BJ (cell line): ENCODE measurements at regions not wholly inside any gene's neighbourhood (a gene's known extent, or its start where the extent isn't known, plus 50 kb on each side); places are given as distances from the start of the nearest gene placed in this dataset.

ENCODE experiments used
- CTCF ChIA-PET: fragments of 350-600 bp; formaldehyde crosslinking; extraction: SDS; loops from one replicate; lab custom pipeline; 2021; ENCODE audit warnings: antibody characterized with exemption, inconsistent platforms; lab: Yijun Ruan, JAX
- POLR2A ChIA-PET: fragments of 300-600 bp; sonication (Branson Sonifier 250); formaldehyde crosslinking; extraction: SDS; loops from one replicate; lab custom pipeline; 2021; ENCODE audit warnings: antibody characterized with exemption; lab: Charles Lee
- DNase-seq: peaks from one replicate; pipeline ENCODE4 v3.0.0-alpha.2; 2011; ENCODE audit warnings: low read depth
- H3K27me3 ChIP-seq: 2 replicates; pipeline ENCODE4 v1.6.0; 2011; ENCODE audit warnings: low read length; ENCODE audit not compliant: control insufficient read depth, insufficient read depth
- H3K36me3 ChIP-seq: 2 replicates; pipeline ENCODE4 v1.5.1; 2011; ENCODE audit warnings: low read length; ENCODE audit not compliant: control insufficient read depth, insufficient read depth
- H3K4me3 ChIP-seq: 2 replicates; pipeline ENCODE4 v1.5.1; 2011; ENCODE audit warnings: low read depth, mild to moderate bottlenecking, control low read depth, low read length
- TF ChIP-seq, protein P1 (sequence below): IDR thresholded peaks from 2 replicates; pipeline ENCODE4 v1.5.1; 2011; ENCODE audit warnings: low read depth, mild to moderate bottlenecking, control low read depth, inconsistent platforms, low read length, moderate library complexity; ENCODE audit not compliant: insufficient read depth

DNA sequence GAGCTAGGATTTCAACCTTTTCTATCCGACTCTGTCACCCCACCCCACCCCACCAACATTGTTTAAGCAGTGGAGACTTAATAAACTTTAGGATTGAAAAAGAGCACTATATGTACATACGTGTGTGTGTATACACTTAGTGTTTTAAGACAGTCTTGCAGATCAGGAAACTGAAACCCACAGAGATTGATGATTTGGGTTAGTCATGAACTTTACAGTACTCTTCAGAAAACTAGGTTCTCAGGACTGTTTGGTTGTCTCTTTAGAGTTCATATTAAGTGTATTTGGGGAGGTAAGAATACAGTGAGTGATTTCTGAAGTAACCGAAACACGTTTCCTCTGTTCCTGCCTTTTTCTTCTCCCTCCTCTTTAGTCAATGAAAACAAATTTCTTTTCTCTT, 1043.1 kb downstream of the TLE1 start:
- Histone ChIP-seq H3K4me3 (no peak overlapping the region), H3K27me3 (no peaks in the 10 kb centered on the region), H3K36me3 (no peaks in the 10 kb centered on the region)
- TF ChIP-seq, protein P1, sequence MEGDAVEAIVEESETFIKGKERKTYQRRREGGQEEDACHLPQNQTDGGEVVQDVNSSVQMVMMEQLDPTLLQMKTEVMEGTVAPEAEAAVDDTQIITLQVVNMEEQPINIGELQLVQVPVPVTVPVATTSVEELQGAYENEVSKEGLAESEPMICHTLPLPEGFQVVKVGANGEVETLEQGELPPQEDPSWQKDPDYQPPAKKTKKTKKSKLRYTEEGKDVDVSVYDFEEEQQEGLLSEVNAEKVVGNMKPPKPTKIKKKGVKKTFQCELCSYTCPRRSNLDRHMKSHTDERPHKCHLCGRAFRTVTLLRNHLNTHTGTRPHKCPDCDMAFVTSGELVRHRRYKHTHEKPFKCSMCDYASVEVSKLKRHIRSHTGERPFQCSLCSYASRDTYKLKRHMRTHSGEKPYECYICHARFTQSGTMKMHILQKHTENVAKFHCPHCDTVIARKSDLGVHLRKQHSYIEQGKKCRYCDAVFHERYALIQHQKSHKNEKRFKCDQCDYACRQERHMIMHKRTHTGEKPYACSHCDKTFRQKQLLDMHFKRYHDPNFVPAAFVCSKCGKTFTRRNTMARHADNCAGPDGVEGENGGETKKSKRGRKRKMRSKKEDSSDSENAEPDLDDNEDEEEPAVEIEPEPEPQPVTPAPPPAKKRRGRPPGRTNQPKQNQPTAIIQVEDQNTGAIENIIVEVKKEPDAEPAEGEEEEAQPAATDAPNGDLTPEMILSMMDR = no peak
- no peak for DNase-seq
- ChIA-PET CTCF (no interaction called here), POLR2A (no interaction called here)

DNA sequence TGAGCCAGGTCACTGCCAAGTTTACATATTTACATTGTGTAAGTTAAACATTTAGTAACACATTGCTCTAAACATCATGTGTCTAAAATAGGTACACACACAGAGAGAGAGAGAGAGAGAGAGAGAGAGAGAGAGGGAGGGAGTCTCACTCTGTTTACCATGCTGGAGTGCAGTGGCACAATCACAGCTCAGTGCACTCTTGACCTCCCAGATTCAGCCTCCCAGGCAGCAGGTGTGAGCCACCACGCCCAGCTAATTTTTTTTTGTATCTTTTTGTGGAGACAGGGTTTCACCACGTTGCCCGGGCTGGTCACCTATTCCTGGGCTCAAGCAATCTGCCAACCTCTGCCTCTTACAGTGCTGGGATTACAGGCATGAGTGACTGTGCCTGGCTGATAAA, 1045.3 kb downstream of the TLE1 start:
- Histone ChIP-seq H3K4me3 (no peak overlapping the region), H3K36me3 (no peaks in the 10 kb centered on the region), H3K27me3 (no peaks in the 10 kb centered on the region)
- CTCF ChIA-PET = no interaction called here
- no peak for DNase-seq
- TF ChIP-seq, protein P1 = no peak
- POLR2A ChIA-PET = no interaction called here

DNA sequence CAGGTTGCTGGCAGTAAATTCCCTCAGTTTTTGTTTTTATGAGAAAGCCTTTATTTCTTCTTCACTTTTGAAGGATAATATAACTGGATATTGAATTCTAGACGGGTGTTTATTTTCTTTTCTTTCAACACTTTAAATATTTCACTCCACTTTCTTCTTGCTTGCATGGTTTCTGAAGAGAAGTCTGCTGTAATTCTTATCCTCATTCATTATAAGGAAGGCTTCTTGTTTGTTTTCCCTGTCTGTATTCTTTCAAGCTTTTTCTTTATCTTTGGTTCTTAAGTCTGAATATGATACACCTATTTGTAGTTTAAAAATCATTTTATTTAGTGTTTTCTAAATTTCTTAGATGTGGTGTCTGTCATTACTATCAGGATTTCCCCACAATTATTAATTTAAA, 1054.3 kb downstream of the TLE1 start:
- ChIA-PET CTCF (no interaction called here), POLR2A (no interaction called here)
- Histone ChIP-seq H3K27me3 (no peaks in the 10 kb centered on the region), H3K36me3 (no peaks in the 10 kb centered on the region), H3K4me3 (no peak overlapping the region)
- TF ChIP-seq, protein P1 = no peak
- no peak for DNase-seq

DNA sequence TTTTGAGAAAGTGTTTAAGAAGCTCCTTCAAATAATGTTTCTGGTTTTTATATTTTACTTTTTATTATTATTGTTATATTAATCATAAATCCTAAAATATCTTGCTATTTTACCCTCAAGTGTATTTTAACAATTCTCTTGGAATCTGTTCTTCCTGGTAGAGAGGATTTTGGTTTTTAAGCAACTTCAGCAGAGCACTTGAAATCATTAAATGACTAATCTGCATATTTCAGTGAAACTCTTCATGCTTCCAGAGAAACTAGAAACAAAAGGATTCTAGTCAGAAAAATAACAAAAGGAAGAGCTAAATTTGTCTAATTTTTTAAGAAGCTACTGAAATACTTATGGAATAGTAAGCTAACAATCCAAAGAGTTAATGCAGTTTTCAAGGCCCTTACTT, 1057.3 kb downstream of the TLE1 start:
- CTCF ChIA-PET = no interaction called here
- TF ChIP-seq, protein P1 = no peak
- POLR2A ChIA-PET = no interaction called here

DNA sequence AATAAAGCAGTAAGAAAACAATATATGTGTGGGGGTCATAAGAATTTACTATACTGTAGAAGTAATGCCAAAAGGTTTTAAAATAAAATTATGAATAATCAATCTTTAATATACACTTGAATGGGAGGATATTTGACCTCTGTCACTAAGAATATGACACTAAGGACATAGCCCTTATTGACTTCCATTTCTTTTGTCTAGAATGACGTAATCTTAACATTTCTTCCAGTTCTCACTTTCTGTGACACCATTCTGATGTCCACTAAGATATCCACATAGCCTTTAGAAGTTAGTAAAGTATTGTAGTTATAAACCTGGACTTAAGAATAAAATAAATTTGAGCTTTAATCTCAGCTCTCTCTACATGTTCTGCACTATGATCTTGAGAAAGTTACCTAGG, 1050.7 kb downstream of the TLE4 start:
- TF ChIP-seq, protein P1 = no peak
- CTCF ChIA-PET = no interaction called here
- POLR2A ChIA-PET = no interaction called here
- DNase-seq = no peak
- Histone ChIP-seq H3K36me3 (no peaks in the 10 kb centered on the region), H3K27me3 (no peaks in the 10 kb centered on the region), H3K4me3 (no peak overlapping the region)

More for the DNA sequence above, 1057.3 kb downstream of the TLE1 start:
- no peak overlapping the region for H3K4me3 ChIP-seq
- no peaks in the 10 kb centered on the region for H3K36me3 ChIP-seq
- DNase-seq = no peak
- no peaks in the 10 kb centered on the region for H3K27me3 ChIP-seq
